ENCODE measurements at regions not wholly inside any gene's neighbourhood (a gene's known extent, or its start where the extent isn't known, plus 50 kb on each side); places are given as distances from the start of the nearest gene placed in this dataset.

GRCh38 chr6:113011801-113012200 is 664.7 kb downstream of the RFPL4B start:
- WGBS (ENCODE audit: low lambda C conversion rate), result 59% methylated on average over 5 of the region's 5 CpGs
- Histone ChIP-seq H3K36me3 (replicated peaks in 1 of 2; ENCODE audit: control insufficient read depth in 1 of 2, insufficient read depth in 2 of 2, low read length in 1 of 2) (no peaks in the 10 kb centered on the region), H3K4me1 (ENCODE audit: control insufficient read depth in 1 of 2, insufficient read depth in 2 of 2, low read depth in 1 of 2, low read length in 1 of 2) (peaks cover 3 to 36% of the 10 kb centered on the region in 2 experiments; a peak in 3 of 4 replicates), H3K79me2 (ENCODE audit: insufficient read depth) (no peaks in the 10 kb centered on the region), H2AFZ (ENCODE audit: low read depth) (no peak overlapping the region), H3K9me3 (no peaks in the 10 kb centered on the region), H3K4me2 (peak overlapping the region; percentile 4; the same call in 1 of the 2 replicates), H3F3A (replicated peaks; ENCODE audit: insufficient read depth) (peaks cover 19% of the 10 kb centered on the region), H4K20me1 (ENCODE audit: insufficient read depth) (no peaks in the 10 kb centered on the region), H3K4me3 (ENCODE audit: low read depth in 2 of 2, low read length in 1 of 2) (no peak overlapping the region), H3K9ac (no peak overlapping the region), H3K27ac (ENCODE audit: low read depth in 2 of 2, low read length in 1 of 2) (peak overlapping the region; percentile 70 to 92; a peak in 3 of 4 replicates), H3K9me2 (no peaks in the 10 kb centered on the region), H3K27me3 (ENCODE audit: insufficient read depth) (no peaks in the 10 kb centered on the region)
- DNase-seq, result no peak
- peak; percentile 88 for TF ChIP-seq PBX3 (IDR thresholded peaks at IDR 0.05)
- TF ChIP-seq TCF12 (IDR thresholded peaks at IDR 0.05), result peak; percentile 97
- peak; percentile 45 to 87; a peak in 3 of 4 replicates for TF ChIP-seq EP300 (IDR thresholded peaks at IDR 0.05; ENCODE audit: borderline replicate concordance in 1 of 2, low read depth in 1 of 2, low read length in 1 of 2)
- no peak for TF ChIP-seq MXI1 (IDR thresholded peaks at IDR 0.05; ENCODE audit: low read depth, low read length)
- TF ChIP-seq MAX (IDR thresholded peaks at IDR 0.05; ENCODE audit: low read depth), result 0 out of 2 replicates have a peak, but pooled peaks have one; percentile 34
- TF ChIP-seq RFX5 (IDR thresholded peaks at IDR 0.05; ENCODE audit: low read length), result no peak
- TF ChIP-seq RXRA (IDR thresholded peaks at IDR 0.05; ENCODE audit: borderline replicate concordance, low read depth), result peak; percentile 52
- TF ChIP-seq JUND (IDR thresholded peaks at IDR 0.05), result peak; percentile 46; the same call in 1 of the 2 replicates
- no peak for TF ChIP-seq RAD21 (IDR thresholded peaks at IDR 0.05; ENCODE audit: low read length)
- TF ChIP-seq IRF3 (IDR thresholded peaks at IDR 0.05; ENCODE audit: low read depth, low read length), result no peak
- TF ChIP-seq POLR2AphosphoS5 (IDR thresholded peaks at IDR 0.05; ENCODE audit: low read depth, low read length), result 0 out of 2 replicates have a peak, but pooled peaks have one; percentile 58
- peak; percentile 38; the same call in 1 of the 2 replicates for TF ChIP-seq NFIC (IDR thresholded peaks at IDR 0.05; ENCODE audit: borderline replicate concordance)
- peak; percentile 85 for TF ChIP-seq TEAD4 (IDR thresholded peaks at IDR 0.05; ENCODE audit: borderline replicate concordance, insufficient read depth)
- TF ChIP-seq FOSL2 (IDR thresholded peaks at IDR 0.05; ENCODE audit: borderline replicate concordance, low read depth), result 0 out of 2 replicates have a peak, but pooled peaks have one; percentile 9
- CTCF ChIA-PET, result interaction anchor here (1.0 kb wide), 1 partner anchor 23 kb away, joined by 3 read pairs; no protein-coding TSS in a partner anchor
- POLR2A ChIA-PET, result no interaction called here

- H4K20me1 ChIP-seq (ENCODE audit: insufficient read depth), result no peaks in the 10 kb centered on the region
- no peak overlapping the region for H3K4me3 ChIP-seq (ENCODE audit: low read depth in 2 of 2, low read length in 1 of 2)
- 60% methylated on average over 8 of the region's 8 CpGs for WGBS (ENCODE audit: low lambda C conversion rate)
- H3K4me2 ChIP-seq, result no peak overlapping the region
- H3K79me2 ChIP-seq (ENCODE audit: insufficient read depth), result no peaks in the 10 kb centered on the region
- no peaks in the 10 kb centered on the region for H3K27me3 ChIP-seq (ENCODE audit: insufficient read depth)
- H3F3A ChIP-seq (replicated peaks; ENCODE audit: insufficient read depth), result peaks cover 48% of the 10 kb centered on the region
- H3K36me3 ChIP-seq (replicated peaks in 1 of 2; ENCODE audit: control insufficient read depth in 1 of 2, insufficient read depth in 2 of 2, low read length in 1 of 2), result no peaks in the 10 kb centered on the region
- no peak for DNase-seq
- CTCF ChIA-PET, result interaction anchor here (0.9 to 1.3 kb wide), 3 partner anchors 9 to 26 kb away, joined by 3 to 4 read pairs (median 3); no protein-coding TSS in a partner anchor
- POLR2A ChIA-PET, result no interaction called here
- no peak overlapping the region; the same call in 1 of the 2 replicates for H2AFZ ChIP-seq (ENCODE audit: low read depth)
- H3K27ac ChIP-seq (ENCODE audit: low read depth in 2 of 2, low read length in 1 of 2), result peak overlapping the region; percentile 41 to 72; a peak in 3 of 4 replicates
- H3K9ac ChIP-seq, result no peak overlapping the region
- peaks cover 5 to 41% of the 10 kb centered on the region in 2 experiments for H3K4me1 ChIP-seq (ENCODE audit: control insufficient read depth in 1 of 2, insufficient read depth in 2 of 2, low read depth in 1 of 2, low read length in 1 of 2)
- no peaks in the 10 kb centered on the region for H3K9me3 ChIP-seq
- no peaks in the 10 kb centered on the region for H3K9me2 ChIP-seq
- TF ChIP-seq CTCF (IDR thresholded peaks at IDR 0.05), result no peak
- peak in 1 of 2 experiments; percentile 32; a peak in 1 of 4 replicates for TF ChIP-seq EP300 (IDR thresholded peaks at IDR 0.05; ENCODE audit: borderline replicate concordance in 1 of 2, low read depth in 1 of 2, low read length in 1 of 2)
- TF ChIP-seq RFX5 (IDR thresholded peaks at IDR 0.05; ENCODE audit: low read length), result no peak
- no peak for TF ChIP-seq TAF1 (IDR thresholded peaks at IDR 0.05; ENCODE audit: borderline replicate concordance, low read depth, low read length)
- no peak for TF ChIP-seq ELF1 (IDR thresholded peaks at IDR 0.05)
- no peak for TF ChIP-seq REST (IDR thresholded peaks at IDR 0.05; ENCODE audit: low read depth, low read length)
- TF ChIP-seq SMC3 (IDR thresholded peaks at IDR 0.05; ENCODE audit: low read depth, low read length), result no peak
- TF ChIP-seq RCOR1 (IDR thresholded peaks at IDR 0.05; ENCODE audit: low read length), result no peak
Measured at GRCh38 chr6:113015249-113015648, 668.1 kb downstream of the RFPL4B start.

Data from SK-N-SH (cell line).